Gastrocnemius medialis (tissue), 4 donors: ENCODE measurements at regions not wholly inside any gene's neighbourhood (a gene's known extent, or its start where the extent isn't known, plus 50 kb on each side); places are given as distances from the start of the nearest gene placed in this dataset.

Source experiments
- ATAC-seq, 2 donors: fragments of 150-250 bp; one replicate each; pipeline ENCODE4 v1.9.1; 2016
- DNase-seq, 2 donors: peaks; one replicate each; pipeline ENCODE4 v3.0.0-alpha.2; 2019
- H3K27ac ChIP-seq, 4 donors: fragments of 200-600 bp; sonication (generic); 1 replicate in 1 of 4; 2 replicates in 3 of 4; pipeline ENCODE4 v1.5.1; 2016 to 2018; ENCODE audit warnings: mild to moderate bottlenecking in 2 of 4, moderate library complexity in 1 of 4
- H3K27me3 ChIP-seq, 3 donors: fragments of 200-600 bp; sonication (generic) in 2 of 3; 1 replicate in 1 of 3; 2 replicates in 2 of 3; pipeline versions ENCODE4 v1.5.1 to v1.6.0; 2016 to 2019; ENCODE audit warnings: mild to moderate bottlenecking in 1 of 3, moderate library complexity in 1 of 3
- H3K36me3 ChIP-seq, 2 donors: fragments of 200-600 bp; sonication (generic) in 1 of 2; one replicate each; pipeline ENCODE4 v1.5.1; 2017 to 2018
- H3K4me1 ChIP-seq, 2 donors: fragments of 200-600 bp; sonication (generic) in 1 of 2; one replicate each; pipeline ENCODE4 v1.5.1; 2016 to 2017; ENCODE audit warnings: mild to moderate bottlenecking in 2 of 2
- H3K4me3 ChIP-seq, 4 donors: fragments of 200-600 bp; sonication (generic) in 3 of 4; 1 replicate in 1 of 4; 2 replicates in 3 of 4; pipeline ENCODE4 v1.5.1; 2016 to 2019; ENCODE audit warnings: mild to moderate bottlenecking in 2 of 4
- H3K9me3 ChIP-seq, 3 donors: fragments of 200-600 bp; sonication (generic) in 2 of 3; 1 replicate in 1 of 3; 2 replicates in 2 of 3; pipeline ENCODE4 v1.5.1; 2016 to 2019
- POLR2A ChIP-seq, 2 donors: fragments of 450-650 bp; IDR thresholded peaks; one replicate each; pipeline ENCODE4 v1.6.1; 2017; ENCODE audit warnings: antibody characterized with exemption in 2 of 2, mild to moderate bottlenecking in 2 of 2, moderate library complexity in 2 of 2
- in situ Hi-C, 4 donors: fragments of 200-750 bp; cut with MboI; loops; one replicate each; pipeline versions ENCODE4 v1.15.0 to v1.8.0; 2017; ENCODE audit warnings: low sequenced_read_pairs in 4 of 4
- intact Hi-C: fragments of 100-400 bp; cut with DNase I; formaldehyde crosslinking; loops from one replicate; pipeline ENCODE4 v1.15.1; 2023; ENCODE audit warnings: low total_unique reads
- TF ChIP-seq, protein P1 (sequence below), 5 experiments: fragments of 450-650 bp in 3 of 5; fragments of 200-600 bp in 2 of 5; sonication (generic) in 2 of 5; IDR thresholded peaks in 4 of 5; conservative IDR thresholded peaks in 1 of 5; 1 replicate in 4 of 5; 2 replicates in 1 of 5; pipeline ENCODE4 v1.5.1; 2016 to 2019; ENCODE audit warnings: antibody characterized with exemption in 5 of 5, mild to moderate bottlenecking in 3 of 5, moderate library complexity in 3 of 5

DNA sequence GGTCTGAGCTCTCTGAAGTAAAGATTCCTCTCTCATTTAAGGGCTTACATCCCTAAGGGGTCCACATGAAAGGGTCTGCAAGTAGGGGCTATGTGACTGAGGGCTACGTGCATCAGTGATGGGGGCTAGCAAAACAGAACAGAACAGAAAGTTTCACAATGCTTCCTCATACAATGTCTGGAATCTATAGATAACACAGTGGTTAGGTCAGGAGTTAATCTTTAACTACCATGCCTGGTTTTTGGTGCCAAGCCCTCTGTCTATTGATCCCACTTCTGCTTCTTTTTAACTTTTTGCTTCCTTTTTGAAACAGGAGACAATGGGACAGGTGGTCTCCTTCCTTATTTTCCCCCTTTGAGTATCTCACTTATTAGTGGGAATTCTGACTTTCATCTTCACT, 263.0 kb downstream of the DDX3Y start:
- H3K27me3 ChIP-seq = no peaks in the 10 kb centered on the region
- in situ Hi-C loops = no loop called here
- H3K36me3 ChIP-seq = no peaks in the 10 kb centered on the region
- ATAC-seq = no peak
- H3K4me1 ChIP-seq = no peaks in the 10 kb centered on the region
- intact Hi-C loops = no loop called here
- no peak overlapping the region for H3K4me3 ChIP-seq
- no peaks in the 10 kb centered on the region for H3K9me3 ChIP-seq
- TF ChIP-seq POLR2A (IDR thresholded peaks at IDR 0.05) = no peak
- TF ChIP-seq, protein P1, sequence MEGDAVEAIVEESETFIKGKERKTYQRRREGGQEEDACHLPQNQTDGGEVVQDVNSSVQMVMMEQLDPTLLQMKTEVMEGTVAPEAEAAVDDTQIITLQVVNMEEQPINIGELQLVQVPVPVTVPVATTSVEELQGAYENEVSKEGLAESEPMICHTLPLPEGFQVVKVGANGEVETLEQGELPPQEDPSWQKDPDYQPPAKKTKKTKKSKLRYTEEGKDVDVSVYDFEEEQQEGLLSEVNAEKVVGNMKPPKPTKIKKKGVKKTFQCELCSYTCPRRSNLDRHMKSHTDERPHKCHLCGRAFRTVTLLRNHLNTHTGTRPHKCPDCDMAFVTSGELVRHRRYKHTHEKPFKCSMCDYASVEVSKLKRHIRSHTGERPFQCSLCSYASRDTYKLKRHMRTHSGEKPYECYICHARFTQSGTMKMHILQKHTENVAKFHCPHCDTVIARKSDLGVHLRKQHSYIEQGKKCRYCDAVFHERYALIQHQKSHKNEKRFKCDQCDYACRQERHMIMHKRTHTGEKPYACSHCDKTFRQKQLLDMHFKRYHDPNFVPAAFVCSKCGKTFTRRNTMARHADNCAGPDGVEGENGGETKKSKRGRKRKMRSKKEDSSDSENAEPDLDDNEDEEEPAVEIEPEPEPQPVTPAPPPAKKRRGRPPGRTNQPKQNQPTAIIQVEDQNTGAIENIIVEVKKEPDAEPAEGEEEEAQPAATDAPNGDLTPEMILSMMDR (IDR thresholded peaks at IDR 0.05 in 4 of 5, conservative IDR thresholded peaks at IDR 0.05 in 1 of 5) = no peak
- DNase-seq = no peak
- H3K27ac ChIP-seq = no peak overlapping the region

- Histone ChIP-seq H3K36me3 (no peaks in the 10 kb centered on the region), H3K9me3 (no peaks in the 10 kb centered on the region), H3K27ac (no peak overlapping the region), H3K4me1 (no peaks in the 10 kb centered on the region), H3K4me3 (no peak overlapping the region), H3K27me3 (no peaks in the 10 kb centered on the region)
- intact Hi-C loops (no loop called here), in situ Hi-C loops (no loop called here)
- TF ChIP-seq, protein P1 (IDR thresholded peaks at IDR 0.05 in 4 of 5, conservative IDR thresholded peaks at IDR 0.05 in 1 of 5) = no peak
- no peak for TF ChIP-seq POLR2A (IDR thresholded peaks at IDR 0.05)
- DNase-seq (no peak), ATAC-seq (no peak)
Measured at GRCh38 chrY:13168257-13168656, 263.6 kb downstream of the DDX3Y start.
